ENCODE measurements at regions not wholly inside any gene's neighbourhood (a gene's known extent, or its start where the extent isn't known, plus 50 kb on each side); places are given as distances from the start of the nearest gene placed in this dataset.

- no peak overlapping the region for H2BK20ac ChIP-seq (ENCODE audit: low read length)
- no peak overlapping the region for H3K56ac ChIP-seq (replicated peaks; ENCODE audit: insufficient read length, low read depth, low read length)
- ChIA-PET POLR2A (ENCODE audit: partially characterized antibody) (no interaction called here), CTCF (ENCODE audit: partially characterized antibody) (interaction anchor here (1.3 to 1.4 kb wide), 3 partner anchors 14 to 87 kb away, joined by 3 to 7 read pairs (median 4); no protein-coding TSS in a partner anchor)
- H2AFZ ChIP-seq (ENCODE audit: low read length): no peak overlapping the region
- H3K4me2 ChIP-seq (ENCODE audit: insufficient read depth in 1 of 2, low read depth in 2 of 2, low read length in 2 of 2): no peak overlapping the region
- no peaks in the 10 kb centered on the region for H3K9me3 ChIP-seq (ENCODE audit: insufficient read depth in 2 of 2, low read depth in 1 of 2, low read length in 1 of 2)
- H4K5ac ChIP-seq (ENCODE audit: insufficient read length, low read depth, low read length): no peak overlapping the region
- H3K79me2 ChIP-seq (ENCODE audit: control insufficient read depth in 1 of 2, insufficient read depth in 2 of 2, low read length in 2 of 2): no peaks in the 10 kb centered on the region
- DNase-seq (ENCODE audit: low read depth in 1 of 2, low spot score in 2 of 2) (no peak), FAIRE-seq (no peak)
- H2BK120ac ChIP-seq (replicated peaks; ENCODE audit: low read depth, low read length): no peak overlapping the region
- no peak overlapping the region for H3K18ac ChIP-seq (ENCODE audit: extremely low read depth, low read length)
- no peaks in the 10 kb centered on the region for H3K23me2 ChIP-seq (ENCODE audit: low read depth, low read length)
- H2AK5ac ChIP-seq (ENCODE audit: low read depth, low read length): no peak overlapping the region
- H4K8ac ChIP-seq (ENCODE audit: extremely low read depth, insufficient read depth, low read length): no peak overlapping the region
- no peak for TF ChIP-seq SIN3A (conservative IDR thresholded peaks at IDR 0.05 in 1 of 2, IDR thresholded peaks at IDR 0.05 in 1 of 2; ENCODE audit: low read depth in 1 of 2, low read length in 2 of 2)
- peak; percentile 16; the same call in 1 of the 2 replicates for TF ChIP-seq CEBPB (IDR thresholded peaks at IDR 0.05; ENCODE audit: low read depth, low read length)
- TF ChIP-seq EZH2 (IDR thresholded peaks at IDR 0.05; ENCODE audit: low read depth, low read length, severe bottlenecking): no peak
- no peak for TF ChIP-seq RAD21 (IDR thresholded peaks at IDR 0.05 in 1 of 2, conservative IDR thresholded peaks at IDR 0.05 in 1 of 2; ENCODE audit: low read depth in 2 of 2, low read length in 2 of 2)
- no peak overlapping the region for H2BK5ac ChIP-seq (ENCODE audit: low read depth, low read length)
- H3K23ac ChIP-seq (ENCODE audit: insufficient read length): no peak overlapping the region
- 86% methylated on average over 2 of the region's 2 CpGs; no CpG with 5 or more reads in 1 of the 2 experiments for whole genome bisulfite sequencing, 2 experiments (ENCODE audit: extremely low coverage in 1 of 2, insufficient coverage in 1 of 2, insufficient read length in 1 of 2, insufficient replicate concordance in 2 of 2, low coverage in 1 of 2, low lambda C conversion rate in 2 of 2, missing lambda C conversion rate in 1 of 2)
- no peak overlapping the region for H3K4ac ChIP-seq (replicated peaks; ENCODE audit: insufficient read length, low read depth, low read length)
- H3K27ac ChIP-seq (ENCODE audit: low read depth, low read length): no peak overlapping the region
- no peak overlapping the region for H2BK15ac ChIP-seq (ENCODE audit: low read length)
- no peak overlapping the region for H3K9ac ChIP-seq (replicated peaks in 1 of 4; ENCODE audit: extremely low read depth in 1 of 4, low read depth in 3 of 4, low read length in 3 of 4)
- H3K36me3 ChIP-seq (ENCODE audit: control insufficient read depth in 2 of 4, insufficient read depth in 4 of 4, low read length in 3 of 4): no peaks in the 10 kb centered on the region
- no peak overlapping the region for H3K4me3 ChIP-seq (ENCODE audit: extremely low read depth in 1 of 4, insufficient read depth in 2 of 4, low read depth in 3 of 4, low read length in 4 of 4)
- no peak overlapping the region for H4K91ac ChIP-seq (replicated peaks; ENCODE audit: insufficient read length, low read length)
- no peak overlapping the region for H2BK12ac ChIP-seq (ENCODE audit: low read depth, low read length)
- no peak overlapping the region for H3K14ac ChIP-seq (ENCODE audit: insufficient read length)
- no peaks in the 10 kb centered on the region for H4K20me1 ChIP-seq (replicated peaks in 1 of 2; ENCODE audit: control insufficient read depth in 1 of 2, insufficient read depth in 2 of 2, low read length in 2 of 2)
- H3K27me3 ChIP-seq (replicated peaks in 1 of 4; ENCODE audit: control insufficient read depth in 3 of 4, extremely low read depth in 1 of 4, insufficient read depth in 3 of 4, low read length in 3 of 4): no peaks in the 10 kb centered on the region
- H3K79me1 ChIP-seq (ENCODE audit: low read depth, low read length): no peaks in the 10 kb centered on the region
- H3K4me1 ChIP-seq (replicated peaks in 1 of 4; ENCODE audit: control insufficient read depth in 3 of 4, insufficient read depth in 4 of 4, low read length in 3 of 4): no peaks in the 10 kb centered on the region
These were observed 246.1 kb upstream of the KCNH8 start for GRCh38 chr3:18902081-18902793.

All from H1 (cell line).